HEK293T (cell line): ENCODE measurements at regions not wholly inside any gene's neighbourhood (a gene's known extent, or its start where the extent isn't known, plus 50 kb on each side); places are given as distances from the start of the nearest gene placed in this dataset.

Experiments used
- FOXA1 ChIP-seq: fragments of 450-650 bp; IDR thresholded peaks from 2 replicates; pipeline ENCODE4 v1.6.1; 2016; ENCODE audit warnings: mild to moderate bottlenecking
- FOXK2 ChIP-seq: fragments of 450-650 bp; IDR thresholded peaks from 2 replicates; pipeline ENCODE4 v1.6.1; 2016; ENCODE audit warnings: mild to moderate bottlenecking
- FOXM1 ChIP-seq: fragments of 450-650 bp; IDR thresholded peaks from 2 replicates; pipeline ENCODE4 v1.6.1; 2017; ENCODE audit warnings: mild to moderate bottlenecking, borderline replicate concordance
- HDGF ChIP-seq: fragments of 450-650 bp; IDR thresholded peaks from 2 replicates; pipeline ENCODE4 v1.6.1; 2017; ENCODE audit warnings: antibody characterized with exemption, borderline replicate concordance
- SP1 ChIP-seq: fragments of 450-650 bp; IDR thresholded peaks from 2 replicates; pipeline ENCODE4 v1.6.1; 2017
- SUZ12 ChIP-seq: fragments of 450-650 bp; IDR thresholded peaks from 2 replicates; pipeline ENCODE4 v1.6.1; 2016; ENCODE audit warnings: mild to moderate bottlenecking
- ZNF384 ChIP-seq: fragments of 450-650 bp; IDR thresholded peaks from 2 replicates; pipeline ENCODE4 v1.6.1; 2016

- TF ChIP-seq FOXM1 = no peak
- TF ChIP-seq FOXA1 = no peak
- TF ChIP-seq SP1 = no peak
- no peak for TF ChIP-seq HDGF
- TF ChIP-seq SUZ12 = no peak
- no peak for TF ChIP-seq FOXK2
- TF ChIP-seq ZNF384 = no peak
Measured at GRCh38 chr7:54857294-54857693, 98.3 kb upstream of the SEC61G start.
